GM12878 (cell line): ENCODE measurements at regions not wholly inside any gene's neighbourhood (a gene's known extent, or its start where the extent isn't known, plus 50 kb on each side); places are given as distances from the start of the nearest gene placed in this dataset.

ENCODE experiments used
- ATAC-seq: fragments of 200-7000 bp; cut with Tn5 transposase; 3 replicates; pipeline ENCODE4 v1.9.1; 2020; ENCODE audit warnings: mild to moderate bottlenecking, moderate library complexity
- BruUV-seq: library from RNA; stranded (reverse); fragments of 400-500 nt; replicated peaks from 2 replicates; lab custom pipeline; 2021; lab: Mats Ljungman, UMichigan
- CTCF ChIA-PET: fragments of 300-600 bp; sonication (Branson Sonifier 250); formaldehyde crosslinking; extraction: SDS; loops from one replicate; lab custom pipeline; 2021; ENCODE audit warnings: inconsistent platforms; lab: Yijun Ruan, JAX
- POLR2A ChIA-PET: fragments of 350-600 bp; formaldehyde crosslinking; extraction: SDS; loops from one replicate; lab custom pipeline; 2021; ENCODE audit warnings: inconsistent platforms; lab: Charles Lee
- RAD21 ChIA-PET: fragments of 300-600 bp; sonication (Branson Sonifier 250); formaldehyde crosslinking; loops from one replicate; lab custom pipeline; 2023; ENCODE audit warnings: antibody characterized with exemption; ENCODE audit not compliant: unreplicated experiment; lab: Charles Lee
- SMC1A ChIA-PET: fragments of 300-600 bp; sonication (Branson Sonifier 250); formaldehyde crosslinking; loops from one replicate; lab custom pipeline; 2023; ENCODE audit not compliant: unreplicated experiment, uncharacterized antibody; lab: Charles Lee
- DNase-seq: peaks from one replicate; pipeline ENCODE4 v3.0.0-alpha.2; 2011; ENCODE audit warnings: low read depth, low spot score
- FAIRE-seq: peaks from 3 replicates; lab custom pipeline; 2011; peaks lifted over from hg19 to GRCh38; lab: Jason Lieb, UNC
- H2AFZ ChIP-seq: 2 replicates; pipeline ENCODE4 v1.6.0; 2011; ENCODE audit warnings: low read depth, low read length, control low read depth; ENCODE audit not compliant: control insufficient read depth
- H3K27ac ChIP-seq: 2 replicates; pipeline ENCODE4 v1.5.1; 2011; ENCODE audit warnings: control low read depth; ENCODE audit not compliant: control insufficient read depth, insufficient read depth
- H3K27me3 ChIP-seq, 2 experiments: replicated peaks in 1 of 2; 2 replicates each; pipeline versions ENCODE4 v1.6.0 to v1.6.1; 2011; ENCODE audit warnings: low read length in 1 of 2; ENCODE audit not compliant: control insufficient read depth in 2 of 2, insufficient read depth in 2 of 2
- H3K36me3 ChIP-seq, 2 experiments: 2 replicates each; pipeline ENCODE4 v1.5.1; 2011; ENCODE audit warnings: low read length in 1 of 2; ENCODE audit not compliant: control insufficient read depth in 2 of 2, insufficient read depth in 2 of 2
- H3K4me1 ChIP-seq: 2 replicates; pipeline ENCODE4 v1.6.1; 2011; ENCODE audit warnings: mild to moderate bottlenecking, low read length, moderate library complexity, mixed read lengths; ENCODE audit not compliant: control insufficient read depth, insufficient read depth
- H3K4me2 ChIP-seq: 2 replicates; pipeline ENCODE4 v1.6.0; 2011; ENCODE audit warnings: control low read depth; ENCODE audit not compliant: control insufficient read depth, insufficient read depth
- H3K4me3 ChIP-seq: fragments of 200-600 bp; sonication (generic); 2 replicates; pipeline ENCODE4 v1.5.1; 2016
- H3K79me2 ChIP-seq: 2 replicates; pipeline ENCODE4 v1.6.0; 2011; ENCODE audit warnings: low read length; ENCODE audit not compliant: control insufficient read depth, insufficient read depth
- H3K9ac ChIP-seq: 2 replicates; pipeline ENCODE4 v1.8.0; 2011; ENCODE audit warnings: low read length, control low read depth, mixed read lengths; ENCODE audit not compliant: control insufficient read depth, insufficient read depth
- H3K9me3 ChIP-seq: replicated peaks from 3 replicates; pipeline ENCODE4 v1.5.1; 2011; ENCODE audit warnings: mild to moderate bottlenecking, low read length; ENCODE audit not compliant: control insufficient read depth, insufficient read depth
- H4K20me1 ChIP-seq: 2 replicates; pipeline ENCODE4 v1.6.0; 2011; ENCODE audit not compliant: control insufficient read depth, insufficient read depth
- CBX3 ChIP-seq: fragments of 200-600 bp; sonication (generic); IDR thresholded peaks from 2 replicates; pipeline ENCODE4 v1.6.1; 2016; ENCODE audit warnings: low read depth, borderline replicate concordance
- EZH2 ChIP-seq: IDR thresholded peaks from 2 replicates; pipeline ENCODE4 v1.6.1; 2012; ENCODE audit warnings: low read depth, mild to moderate bottlenecking, control low read depth, inconsistent platforms, low read length, borderline replicate concordance; ENCODE audit not compliant: control insufficient read depth
- MTA3 ChIP-seq: IDR thresholded peaks from 2 replicates; pipeline ENCODE4 v1.6.1; 2012; ENCODE audit warnings: low read length, inconsistent platforms, borderline replicate concordance
- TARDBP ChIP-seq: IDR thresholded peaks from 2 replicates; pipeline ENCODE4 v1.6.1; 2016; ENCODE audit warnings: borderline replicate concordance
- ZZZ3 ChIP-seq: IDR thresholded peaks from 2 replicates; pipeline ENCODE4 v1.6.1; 2011; ENCODE audit warnings: low read depth; ENCODE audit not compliant: control insufficient read depth, insufficient read length
- WGBS: methylation state at CpG from one replicate; pipeline ENCODE4 v1.1.6; 2016; ENCODE audit warnings: low lambda C conversion rate; ENCODE audit not compliant: insufficient replicate concordance, insufficient coverage; ENCODE audit errors: missing lambda C conversion rate; 5-methylcytosine and 5-hydroxymethylcytosine counted together
- in situ Hi-C: fragments of 300-500 bp; cut with MboI; formaldehyde crosslinking; loops from 9 replicates; pipeline ENCODE4 v1.14.3; 2018; ENCODE audit warnings: mixed read lengths
- intact Hi-C: fragments of 100-400 bp; cut with micrococcal nuclease; formaldehyde crosslinking; loops from one replicate; pipeline ENCODE4 v1.14.2; 2022; ENCODE audit not compliant: unreplicated experiment
- TF ChIP-seq, protein P1 (sequence below): fragments of 450-650 bp; IDR thresholded peaks from 2 replicates; pipeline ENCODE4 v1.6.1; 2017; ENCODE audit warnings: mild to moderate bottlenecking, low read depth, inconsistent platforms; ENCODE audit not compliant: poor library complexity, severe bottlenecking
- TF ChIP-seq, protein P2 (sequence below): fragments of 450-650 bp; IDR thresholded peaks from 2 replicates; pipeline ENCODE4 v1.6.1; 2016; ENCODE audit warnings: mild to moderate bottlenecking

DNA sequence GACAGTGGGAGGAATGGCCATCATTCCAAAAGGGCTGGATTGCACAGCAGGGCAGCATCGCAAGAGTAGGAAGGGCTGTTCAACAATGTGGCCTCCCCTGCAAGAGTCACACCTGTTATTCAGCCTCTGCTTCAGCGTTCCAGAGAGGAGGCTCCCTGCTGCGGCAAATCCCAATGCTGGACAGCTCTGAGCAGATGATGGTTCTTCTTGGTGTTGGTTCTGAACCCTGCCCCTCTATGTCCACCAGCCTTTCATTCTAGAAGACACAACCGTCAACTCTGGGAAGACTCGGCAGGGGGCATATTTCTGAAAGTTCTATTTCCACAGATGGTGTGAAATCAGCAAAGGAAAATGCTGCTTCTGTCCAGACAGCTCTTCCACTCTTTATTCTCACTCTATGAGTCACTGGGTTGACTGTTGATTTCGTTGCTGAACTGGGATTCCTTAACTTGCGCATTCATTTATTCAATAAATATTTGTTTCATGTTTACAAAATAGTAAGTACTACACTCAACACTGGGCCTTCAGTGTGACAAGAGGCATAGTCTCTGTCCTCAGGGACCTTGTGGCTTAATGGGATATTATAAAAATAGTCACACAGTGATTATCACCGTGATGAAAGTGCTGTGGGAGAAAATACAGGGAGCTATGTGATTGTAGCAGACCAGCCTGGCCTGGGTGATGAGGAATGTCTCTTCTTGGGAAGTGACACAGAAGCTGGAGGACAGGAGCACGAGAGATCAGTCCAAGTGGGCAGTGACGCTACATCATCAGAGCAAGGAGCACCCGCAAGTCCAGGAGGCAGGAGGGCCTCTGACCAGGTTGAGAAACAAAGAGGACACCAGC is 260.3 kb downstream of the SIPA1L2 start:
- ChIA-PET CTCF (no interaction called here), POLR2A (no interaction called here), SMC1A (no interaction called here), RAD21 (no interaction called here)
- Histone ChIP-seq H3K9me3 (no peaks in the 10 kb centered on the region), H4K20me1 (no peaks in the 10 kb centered on the region), H3K27me3 (no peaks in the 10 kb centered on the region; a peak in 1 of 4 replicates), H3K4me3 (no peak overlapping the region), H3K27ac (no peak overlapping the region), H2AFZ (no peak overlapping the region), H3K36me3 (no peaks in the 10 kb centered on the region), H3K79me2 (no peaks in the 10 kb centered on the region), H3K9ac (no peak overlapping the region), H3K4me2 (no peak overlapping the region), H3K4me1 (no peaks in the 10 kb centered on the region)
- intact Hi-C loops (no loop called here), in situ Hi-C loops (no loop called here)
- FAIRE-seq (no peak), ATAC-seq (no peak), DNase-seq (no peak)
- 60% methylated on average over 11 of the region's 11 CpGs for WGBS
- no peak for TF ChIP-seq MTA3
- TF ChIP-seq CBX3 = no peak
- TF ChIP-seq, protein P1, sequence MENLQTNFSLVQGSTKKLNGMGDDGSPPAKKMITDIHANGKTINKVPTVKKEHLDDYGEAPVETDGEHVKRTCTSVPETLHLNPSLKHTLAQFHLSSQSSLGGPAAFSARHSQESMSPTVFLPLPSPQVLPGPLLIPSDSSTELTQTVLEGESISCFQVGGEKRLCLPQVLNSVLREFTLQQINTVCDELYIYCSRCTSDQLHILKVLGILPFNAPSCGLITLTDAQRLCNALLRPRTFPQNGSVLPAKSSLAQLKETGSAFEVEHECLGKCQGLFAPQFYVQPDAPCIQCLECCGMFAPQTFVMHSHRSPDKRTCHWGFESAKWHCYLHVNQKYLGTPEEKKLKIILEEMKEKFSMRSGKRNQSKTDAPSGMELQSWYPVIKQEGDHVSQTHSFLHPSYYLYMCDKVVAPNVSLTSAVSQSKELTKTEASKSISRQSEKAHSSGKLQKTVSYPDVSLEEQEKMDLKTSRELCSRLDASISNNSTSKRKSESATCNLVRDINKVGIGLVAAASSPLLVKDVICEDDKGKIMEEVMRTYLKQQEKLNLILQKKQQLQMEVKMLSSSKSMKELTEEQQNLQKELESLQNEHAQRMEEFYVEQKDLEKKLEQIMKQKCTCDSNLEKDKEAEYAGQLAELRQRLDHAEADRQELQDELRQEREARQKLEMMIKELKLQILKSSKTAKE = no peak
- TF ChIP-seq EZH2 = no peak
- TF ChIP-seq TARDBP = no peak
- TF ChIP-seq, protein P2, sequence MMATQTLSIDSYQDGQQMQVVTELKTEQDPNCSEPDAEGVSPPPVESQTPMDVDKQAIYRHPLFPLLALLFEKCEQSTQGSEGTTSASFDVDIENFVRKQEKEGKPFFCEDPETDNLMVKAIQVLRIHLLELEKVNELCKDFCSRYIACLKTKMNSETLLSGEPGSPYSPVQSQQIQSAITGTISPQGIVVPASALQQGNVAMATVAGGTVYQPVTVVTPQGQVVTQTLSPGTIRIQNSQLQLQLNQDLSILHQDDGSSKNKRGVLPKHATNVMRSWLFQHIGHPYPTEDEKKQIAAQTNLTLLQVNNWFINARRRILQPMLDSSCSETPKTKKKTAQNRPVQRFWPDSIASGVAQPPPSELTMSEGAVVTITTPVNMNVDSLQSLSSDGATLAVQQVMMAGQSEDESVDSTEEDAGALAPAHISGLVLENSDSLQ = no peak
- no peak for TF ChIP-seq ZZZ3
- BruUV-seq = no TSS peak
